ENCODE measurements at regions not wholly inside any gene's neighbourhood (a gene's known extent, or its start where the extent isn't known, plus 50 kb on each side); places are given as distances from the start of the nearest gene placed in this dataset.
"Not testable (repeated sequence)": the region's sequence is repeated elsewhere in the genome, so short reads cannot be mapped to it uniquely, and the experiment has no call there.

DNA sequence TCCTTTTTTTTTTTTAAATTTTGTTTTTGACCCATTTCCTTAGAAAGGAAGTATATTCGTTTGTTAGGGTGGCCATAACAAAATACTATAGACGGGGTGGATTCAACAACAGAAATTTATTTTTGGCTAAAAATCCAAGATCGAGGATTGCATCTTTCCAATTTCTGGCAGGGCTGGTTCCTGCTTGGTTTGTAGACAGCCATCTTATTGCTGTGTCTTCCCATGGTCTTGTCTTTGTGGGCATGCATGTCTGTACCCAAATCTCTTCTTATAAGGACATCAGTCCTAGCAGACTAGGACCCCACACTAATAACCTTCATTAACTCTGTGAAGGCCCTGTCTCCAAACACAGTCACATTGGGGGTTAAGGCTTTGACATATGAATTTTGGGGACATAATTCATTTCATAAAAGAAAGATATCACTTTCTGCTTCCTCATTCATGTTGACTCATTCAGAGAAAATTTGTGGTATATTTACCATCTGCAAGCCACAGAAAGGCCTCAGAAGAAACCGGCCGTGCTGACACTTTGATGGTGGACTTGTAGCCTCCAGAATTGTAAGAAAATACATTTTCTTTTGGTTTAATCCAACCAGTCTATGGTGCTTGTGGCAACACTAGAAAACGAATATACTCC lies 262.1 kb downstream of the LPIN1 start:
- intact Hi-C loops (cut with micrococcal nuclease), result no loop called here
- ATAC-seq, result no peak
- no peak for DNase-seq

DNA sequence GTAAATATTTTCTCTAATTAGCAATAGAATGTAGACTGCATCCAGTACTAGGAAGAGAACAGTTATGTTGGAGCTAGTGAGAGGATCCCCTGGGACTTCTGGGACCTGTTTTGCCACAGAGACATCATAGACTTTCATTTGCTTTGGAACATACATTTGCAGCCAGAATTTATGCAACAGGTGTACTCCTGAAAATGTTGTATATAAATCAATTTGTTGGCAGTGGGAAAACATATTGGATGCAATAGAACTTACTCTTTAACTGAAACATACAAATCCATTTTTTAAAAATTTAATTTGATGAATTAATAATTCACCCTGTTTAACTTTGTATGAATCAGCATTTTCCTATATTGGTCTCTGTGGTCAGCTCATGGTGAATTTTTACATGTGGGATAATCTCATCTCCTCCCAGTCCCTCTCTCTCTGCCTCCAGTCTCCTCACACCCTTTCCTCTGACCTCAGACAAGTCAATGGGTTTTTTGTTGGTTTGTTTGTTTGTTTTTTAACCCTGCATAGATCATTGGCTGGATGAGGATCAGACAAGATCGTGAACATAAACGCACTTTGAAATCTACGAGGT lies 263.0 kb downstream of the LPIN1 start:
- ATAC-seq (no peak), DNase-seq (no peak)
- intact Hi-C loops (cut with micrococcal nuclease), result no loop called here

DNA sequence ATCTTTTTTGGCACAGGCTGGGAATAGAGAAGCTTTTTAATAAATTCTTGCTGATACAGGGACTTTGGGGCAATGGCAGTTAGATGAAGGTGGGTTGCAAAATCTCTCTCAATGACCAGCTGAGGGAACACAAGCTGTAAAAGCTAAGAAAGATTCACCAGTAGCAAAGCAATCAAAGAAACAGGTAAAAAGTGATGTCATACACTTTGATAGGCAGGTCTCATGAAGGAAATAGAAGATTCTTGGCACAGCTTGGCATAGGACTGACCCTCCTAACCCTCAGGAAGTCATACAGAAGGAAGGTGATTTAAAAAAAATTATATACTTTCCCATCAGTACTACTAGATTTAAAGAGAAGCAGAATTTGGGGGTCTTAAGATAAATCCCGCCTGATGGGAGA lies 263.6 kb downstream of the LPIN1 start:
- intact Hi-C loops (cut with micrococcal nuclease), result no loop called here
- ATAC-seq, result no peak
- DNase-seq, result no peak

DNA sequence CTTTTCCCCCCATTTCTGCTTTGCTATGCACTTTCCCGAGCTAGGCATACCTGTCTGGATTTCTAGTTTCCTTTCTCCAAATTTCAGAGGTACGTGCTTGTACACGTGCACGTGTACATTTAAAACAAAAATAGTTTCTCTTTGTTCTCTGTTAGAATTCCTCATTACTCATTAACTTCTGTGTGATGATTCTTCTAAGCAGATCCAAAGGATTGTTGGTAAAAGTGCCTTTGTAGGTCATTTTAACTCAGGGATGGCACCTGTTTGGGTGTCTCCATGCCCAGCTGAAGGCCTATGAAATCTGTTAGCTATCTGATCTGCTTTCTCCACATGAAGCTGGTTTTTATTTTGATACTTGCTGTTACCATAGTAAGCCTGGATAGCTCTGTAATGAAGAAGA lies 264.3 kb downstream of the LPIN1 start:
- intact Hi-C loops (cut with micrococcal nuclease), result no loop called here
- ATAC-seq, result no peak
- DNase-seq, result no peak

- ATAC-seq, result no peak
- DNase-seq, result peak; percentile 33
- intact Hi-C loops (cut with micrococcal nuclease), result no loop called here
These were observed 267.9 kb downstream of the LPIN1 start for GRCh38 chr2:12014088-12014960.

- ATAC-seq, result no peak
- intact Hi-C loops (cut with micrococcal nuclease), result no loop called here
- DNase-seq, result no peak
These were observed 271.2 kb downstream of the LPIN1 start for GRCh38 chr2:12017499-12018157.

GRCh38 chr2:12018726-12019125 lies 272.3 kb downstream of the LPIN1 start:
- not testable (repeated sequence) for ATAC-seq

DNA sequence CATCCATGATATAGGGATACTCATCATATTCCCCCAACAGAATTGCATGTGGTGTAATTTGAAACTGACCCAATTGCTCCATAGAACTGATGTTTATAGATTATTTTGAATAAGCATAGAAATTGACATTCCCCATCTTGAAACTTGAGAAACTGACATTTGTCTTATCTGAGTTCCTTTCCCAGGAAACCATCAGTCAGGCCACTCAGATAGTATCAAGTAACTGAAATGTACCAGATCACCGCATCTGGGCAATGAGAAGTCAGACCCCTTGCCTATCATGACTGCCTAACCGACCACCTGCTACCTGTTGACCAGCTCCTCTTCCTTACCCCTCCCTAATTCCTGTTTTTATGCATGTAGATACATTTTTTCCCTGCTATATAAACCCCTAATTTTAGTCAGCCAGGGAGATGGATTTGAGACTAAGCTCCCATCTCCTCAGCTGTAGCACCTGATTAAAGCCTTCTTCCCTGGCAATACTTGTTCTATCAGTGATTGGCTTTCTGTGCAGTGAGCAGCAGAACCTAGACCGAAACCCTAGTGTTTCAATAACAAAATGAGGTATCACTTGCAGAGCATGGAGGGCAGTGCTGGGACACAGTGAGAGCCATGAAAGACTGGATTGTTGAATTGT lies 274.5 kb downstream of the LPIN1 start:
- intact Hi-C loops (cut with micrococcal nuclease), result no loop called here
- ATAC-seq, result no peak
- no peak for DNase-seq

More at GRCh38 chr2:12018726-12019125, 272.3 kb downstream of the LPIN1 start:
- DNase-seq; intact Hi-C loops (cut with micrococcal nuclease): not testable (repeated sequence)

DNA sequence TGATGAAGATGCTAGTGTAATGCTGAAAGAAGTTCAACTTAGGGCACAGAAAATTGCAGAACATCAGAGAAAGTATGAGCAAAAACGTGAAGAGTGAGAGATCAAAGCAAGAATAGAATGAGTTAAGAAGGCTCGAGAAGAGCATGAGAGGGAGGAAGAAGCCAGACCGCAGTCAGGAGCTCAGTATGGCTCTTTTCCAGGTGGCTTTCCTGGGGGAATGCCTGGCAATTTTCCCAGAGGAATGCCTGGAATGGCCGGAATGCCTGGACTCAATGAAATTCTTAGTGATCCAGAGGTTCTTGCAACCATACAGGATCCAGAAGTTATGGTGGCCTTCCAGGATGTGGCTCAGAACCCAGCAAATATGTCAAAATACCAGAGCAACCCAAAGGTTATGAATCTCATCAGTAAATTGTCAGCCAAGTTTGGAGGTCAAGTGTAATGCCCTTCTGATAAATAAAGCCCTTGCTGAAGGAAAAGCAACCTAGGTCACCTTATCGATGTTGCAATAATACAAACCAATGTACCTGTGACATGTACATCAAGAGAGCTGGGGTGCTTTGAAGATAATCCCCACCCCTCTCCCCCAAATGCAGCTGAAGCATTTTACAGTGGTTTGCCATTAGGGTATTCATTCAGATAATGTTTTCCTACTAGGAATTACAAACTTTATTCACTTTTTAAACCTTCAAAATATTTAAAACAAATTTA lies 277.9 kb downstream of the LPIN1 start:
- intact Hi-C loops (cut with micrococcal nuclease); DNase-seq; ATAC-seq: not testable (repeated sequence)

GRCh38 chr2:12027136-12027535 lies 280.7 kb downstream of the LPIN1 start:
- ATAC-seq, result no peak
- DNase-seq, result no peak
- intact Hi-C loops (cut with micrococcal nuclease), result no loop called here

DNA sequence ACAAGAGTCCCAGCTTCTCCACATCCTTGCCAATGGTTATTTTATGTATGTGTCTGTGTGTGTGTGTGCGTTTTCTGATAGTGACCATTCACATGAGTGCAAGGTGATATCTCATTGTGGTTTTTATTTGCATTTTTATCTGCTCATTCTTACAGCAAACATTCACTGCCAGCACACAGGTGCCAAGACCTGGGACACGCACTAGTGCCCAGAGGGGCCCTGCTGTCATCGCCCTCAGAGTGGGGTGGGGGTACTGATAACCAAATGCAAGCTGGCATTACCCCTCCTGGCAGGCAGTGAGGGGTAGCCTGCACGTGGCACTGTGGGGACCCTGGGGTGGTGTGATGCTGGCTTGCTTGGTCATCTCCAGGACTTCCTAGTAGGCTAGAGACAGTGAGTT lies 285.4 kb downstream of the LPIN1 start:
- DNase-seq, result no peak
- no peak for ATAC-seq
- intact Hi-C loops (cut with micrococcal nuclease), result no loop called here

GRCh38 chr2:12032398-12032797 lies 286.0 kb downstream of the LPIN1 start:
- DNase-seq (no peak), ATAC-seq (no peak)
- intact Hi-C loops (cut with micrococcal nuclease), result no loop called here

DNA sequence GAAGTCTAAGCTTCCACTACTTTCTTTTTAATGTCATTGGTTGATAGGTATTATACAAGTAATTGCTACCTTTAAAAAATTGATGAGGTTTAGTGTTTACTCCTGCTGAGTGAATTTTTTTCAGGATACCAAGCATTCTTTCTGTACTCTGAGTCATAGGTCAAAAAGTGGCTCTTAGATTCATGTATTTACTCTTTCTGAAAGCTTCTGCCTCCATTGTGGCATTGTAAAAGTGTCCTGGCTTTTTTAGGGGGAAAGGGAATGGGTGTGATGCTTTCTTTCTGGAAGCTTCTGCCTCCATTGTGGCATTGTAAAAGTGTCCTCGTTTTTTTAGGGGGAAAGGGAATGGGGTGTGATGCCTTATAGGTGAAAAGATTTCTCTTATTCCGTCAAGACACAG lies 286.5 kb downstream of the LPIN1 start:
- intact Hi-C loops (cut with micrococcal nuclease), result no loop called here
- DNase-seq (no peak), ATAC-seq (no peak)

DNA sequence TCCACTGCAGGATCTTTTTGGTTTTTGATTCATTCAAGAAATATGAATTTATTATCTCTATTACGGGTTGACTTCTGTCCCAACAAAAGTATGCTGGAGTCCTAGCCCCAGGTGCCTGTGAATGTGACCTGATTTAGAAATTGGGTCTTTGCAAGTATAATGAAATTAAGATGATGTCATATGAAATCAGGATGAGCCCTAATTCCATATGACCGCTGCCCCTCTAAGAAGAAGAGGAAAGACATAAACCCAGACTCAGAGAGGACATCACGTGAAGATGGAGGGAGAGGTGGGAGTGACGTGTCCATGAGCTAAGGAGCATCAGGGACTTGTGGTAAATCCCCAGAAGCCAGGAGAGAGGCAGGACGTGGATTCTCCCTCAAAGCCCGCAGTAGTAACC lies 287.1 kb downstream of the LPIN1 start:
- no peak for DNase-seq
- no peak for ATAC-seq
- intact Hi-C loops (cut with micrococcal nuclease), result no loop called here

DNA sequence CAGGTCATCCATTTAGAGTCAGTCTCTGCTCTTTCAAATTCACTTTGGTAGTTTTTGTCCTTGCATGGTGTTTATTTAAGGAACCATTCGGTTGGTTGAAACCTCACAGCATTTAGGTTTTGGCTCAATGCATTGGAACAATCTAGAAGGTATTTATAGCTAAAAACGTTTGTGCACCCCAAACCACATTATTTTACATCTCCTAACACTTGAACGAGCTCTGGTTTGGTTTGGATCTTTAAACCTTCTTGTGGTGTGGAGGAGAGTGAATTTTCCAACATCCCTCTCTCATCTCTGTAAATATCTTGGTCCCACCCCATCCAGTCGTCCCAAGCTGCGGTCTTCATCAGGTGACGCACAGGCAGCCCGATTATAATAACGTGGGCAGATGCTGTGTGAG lies 287.9 kb downstream of the LPIN1 start:
- ATAC-seq (no peak), DNase-seq (no peak)
- intact Hi-C loops (cut with micrococcal nuclease), result no loop called here

- DNase-seq (no peak), ATAC-seq (no peak)
- intact Hi-C loops (cut with micrococcal nuclease), result no loop called here
These were observed 288.7 kb downstream of the LPIN1 start for GRCh38 chr2:12035029-12035720.

DNA sequence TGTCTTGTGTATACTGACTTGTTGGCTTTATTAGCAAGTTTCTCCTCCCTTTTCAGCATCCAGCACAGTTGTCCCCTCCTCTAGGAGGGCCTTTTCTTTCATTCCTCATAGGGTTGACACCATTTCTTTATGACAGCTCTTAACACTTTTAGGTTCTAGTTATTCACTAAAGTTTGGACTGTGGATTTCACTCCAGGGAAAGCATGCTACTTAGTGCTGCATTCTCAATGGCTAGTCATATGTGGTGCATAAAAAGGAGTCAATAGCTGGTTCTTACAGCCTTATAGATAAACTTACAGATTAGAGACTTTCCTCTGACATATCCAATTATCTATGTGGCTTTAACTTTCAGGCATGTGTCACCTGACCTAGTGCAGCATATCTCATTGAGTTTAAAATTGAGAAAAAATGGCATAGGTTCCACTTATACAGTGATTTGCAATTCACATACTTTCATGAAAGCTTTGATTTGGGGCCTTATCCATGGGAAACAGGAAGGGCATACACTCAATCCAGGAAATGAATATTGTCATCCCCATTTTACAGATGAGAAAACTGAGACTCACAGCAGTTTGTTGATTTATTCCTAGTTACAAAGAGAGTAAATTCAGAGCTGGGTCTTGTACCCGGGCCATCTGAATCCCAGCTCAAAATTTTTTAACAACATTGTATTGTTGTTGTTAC lies 289.7 kb downstream of the LPIN1 start:
- no peak for ATAC-seq
- intact Hi-C loops (cut with micrococcal nuclease), result no loop called here
- DNase-seq, result no peak

DNA sequence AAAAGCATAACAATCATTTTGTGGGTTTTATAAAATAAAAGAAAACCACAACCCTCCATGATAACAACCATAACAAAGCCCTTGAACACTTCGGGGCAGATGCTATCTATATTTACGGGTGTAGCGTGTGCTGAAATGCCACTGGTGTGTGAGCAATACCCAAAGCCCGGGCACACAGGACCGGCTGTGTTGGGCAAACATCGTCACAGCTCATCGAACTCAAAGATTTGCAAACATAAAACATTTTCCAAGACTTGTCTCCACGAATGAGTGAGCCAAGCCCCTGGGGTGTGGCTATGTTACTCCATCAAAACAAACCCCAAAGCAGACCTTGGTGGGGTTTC lies 290.2 kb downstream of the LPIN1 start:
- DNase-seq (no peak), ATAC-seq (no peak)

More for the DNA sequence above, 290.2 kb downstream of the LPIN1 start:
- intact Hi-C loops (cut with micrococcal nuclease), result no loop called here

Measured in left ventricle myocardium superior (tissue), 1 donor.